CD4-positive, alpha-beta T cell treated with Interleukin-17A for 4 hours (primary cell): ENCODE measurements at regions not wholly inside any gene's neighbourhood (a gene's known extent, or its start where the extent isn't known, plus 50 kb on each side); places are given as distances from the start of the nearest gene placed in this dataset.

Source experiments
- DNase-seq: peaks from one replicate; pipeline ENCODE4 v3.0.0-alpha.2; 2020; ENCODE audit warnings: mixed read lengths

- no peak for DNase-seq
Measured at GRCh38 chr15:69939513-69940440, 157.9 kb downstream of the TLE3 start.

- DNase-seq, result no peak
Measured at GRCh38 chr15:69940441-69941300, 157.0 kb downstream of the TLE3 start.

DNA sequence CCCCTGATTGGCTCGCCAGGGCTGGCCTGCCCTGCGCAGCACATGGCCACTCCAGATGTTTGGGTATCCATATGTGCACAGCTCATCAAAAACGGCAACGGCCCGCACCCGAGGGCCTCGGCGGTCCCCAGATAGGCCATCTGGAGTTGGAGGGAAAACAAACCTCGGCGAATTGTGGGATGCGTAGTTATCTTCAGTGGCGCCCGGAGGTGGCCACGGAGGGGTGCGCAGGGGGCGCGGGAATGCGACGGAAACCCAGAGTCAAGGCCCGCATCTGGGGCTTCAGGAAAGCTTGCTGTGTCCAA, 156.5 kb downstream of the TLE3 start:
- DNase-seq, result no peak

DNA sequence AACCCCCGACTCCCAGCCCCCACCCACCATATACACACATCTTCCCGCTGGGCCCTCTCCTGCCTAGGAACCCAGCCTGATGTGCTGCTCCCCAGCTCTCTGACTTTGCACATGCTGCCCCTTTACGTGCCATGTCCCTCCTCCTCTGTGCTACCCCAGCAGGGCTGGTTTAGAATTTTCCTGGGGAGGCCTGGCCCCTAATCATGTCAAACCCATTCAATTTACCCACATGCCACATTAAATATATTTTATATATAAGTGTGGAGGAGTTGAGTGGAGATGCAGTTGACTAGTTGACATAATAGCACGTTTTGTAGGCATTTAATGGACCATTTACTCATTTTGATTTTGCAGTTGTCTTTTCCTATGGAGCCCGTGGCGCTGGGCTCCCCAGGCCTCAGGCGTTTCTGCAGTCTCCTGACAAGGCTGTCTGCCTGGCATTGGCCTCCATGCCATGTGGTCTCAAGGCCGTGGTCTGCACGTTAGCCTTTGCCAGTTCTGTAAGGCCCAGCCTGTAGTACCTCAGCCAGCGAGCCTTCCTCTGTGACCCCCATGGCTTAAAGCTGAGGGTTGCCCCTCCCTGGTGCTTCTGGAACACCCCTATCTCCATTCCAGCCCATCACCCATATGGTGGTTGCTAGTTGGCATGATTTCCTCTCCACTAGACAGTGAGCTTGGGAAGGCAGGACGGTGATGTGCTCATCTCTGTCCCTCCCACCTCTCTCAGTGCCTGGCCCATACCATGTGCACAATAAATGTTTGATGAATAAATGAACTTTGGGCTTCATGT, 155.8 kb downstream of the TLE3 start:
- no peak for DNase-seq

GRCh38 chr15:69943637-69944036, 154.1 kb downstream of the TLE3 start:
- DNase-seq, result no peak

- DNase-seq, result no peak
Measured at GRCh38 chr15:69945729-69946128, 152.0 kb downstream of the TLE3 start.

- no peak for DNase-seq
Measured at GRCh38 chr15:69946870-69947269, 150.8 kb downstream of the TLE3 start.

DNA sequence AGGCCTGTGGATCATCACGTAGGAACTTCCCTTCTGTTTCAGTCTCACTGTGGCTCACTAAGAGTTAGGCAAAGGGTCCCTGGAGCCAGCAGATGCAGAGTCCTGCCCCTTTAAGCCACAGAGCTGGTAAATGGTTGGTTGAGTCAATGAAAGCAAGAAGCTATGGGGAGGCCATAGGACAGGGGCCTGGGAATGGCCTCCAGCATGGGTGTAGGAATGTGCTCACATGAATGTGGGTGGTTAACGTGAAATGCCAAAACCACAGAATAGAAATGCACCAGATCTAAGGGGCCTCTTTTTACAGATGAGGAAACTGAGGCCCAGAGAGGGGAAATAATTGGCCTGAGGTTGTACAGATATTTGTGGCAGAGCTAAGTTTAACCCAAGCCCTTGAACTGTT, 150.3 kb downstream of the TLE3 start:
- no peak for DNase-seq

DNA sequence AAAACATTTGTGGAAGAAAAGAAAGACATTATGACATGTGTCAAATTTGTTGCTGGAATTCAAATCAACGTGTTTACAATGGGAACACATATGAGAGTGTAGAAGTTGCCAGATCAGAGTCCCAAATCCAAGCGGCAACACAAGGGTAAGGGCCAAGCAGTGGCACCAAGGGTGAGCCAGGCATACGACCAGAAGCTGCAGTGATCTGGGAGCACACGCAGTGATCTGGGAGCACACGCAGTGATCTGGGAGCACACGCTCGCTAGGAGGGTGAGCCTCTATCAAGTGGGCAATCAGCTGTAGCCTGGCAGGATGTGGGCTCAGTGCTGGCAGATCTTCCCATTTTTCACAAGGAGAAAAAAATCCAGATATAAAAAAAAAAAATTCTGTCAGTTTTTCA, 148.2 kb downstream of the TLE3 start:
- no peak for DNase-seq

GRCh38 chr15:69951256-69951897, 146.3 kb downstream of the TLE3 start:
- DNase-seq, result no peak

DNA sequence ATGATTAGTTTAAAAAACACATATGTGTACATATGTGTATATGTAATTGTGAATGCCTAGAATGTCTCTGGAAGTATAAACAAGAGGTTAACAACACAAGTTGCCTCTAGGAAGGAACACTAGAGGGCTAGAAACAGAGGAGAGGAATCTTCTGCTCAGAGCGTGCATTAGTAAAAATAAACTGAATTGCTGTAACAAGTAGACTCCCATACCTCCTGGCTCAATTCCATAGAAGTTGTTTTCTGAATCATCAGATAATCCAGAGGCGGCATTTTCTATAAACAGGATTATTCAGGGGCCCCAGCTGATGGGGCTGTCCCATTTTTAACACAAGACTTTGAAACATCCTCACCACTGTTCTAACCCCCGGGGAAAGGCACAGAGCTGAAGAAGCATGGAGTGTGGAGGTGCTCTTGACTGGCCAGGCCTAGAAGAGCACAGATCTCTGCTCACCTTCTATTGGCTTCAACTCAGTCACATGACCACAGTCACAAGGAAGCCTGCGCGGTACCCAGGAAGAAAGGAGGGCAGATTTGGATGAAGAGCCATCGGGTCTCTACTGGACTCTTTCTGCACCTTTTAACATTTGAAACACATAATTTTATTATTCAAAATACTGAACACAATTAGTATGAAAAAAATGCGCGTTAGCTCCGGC, 145.7 kb downstream of the TLE3 start:
- DNase-seq, result no peak

- DNase-seq, result no peak
Measured at GRCh38 chr15:69953051-69953450, 144.7 kb downstream of the TLE3 start.

GRCh38 chr15:69953816-69954215, 143.9 kb downstream of the TLE3 start:
- no peak for DNase-seq

DNA sequence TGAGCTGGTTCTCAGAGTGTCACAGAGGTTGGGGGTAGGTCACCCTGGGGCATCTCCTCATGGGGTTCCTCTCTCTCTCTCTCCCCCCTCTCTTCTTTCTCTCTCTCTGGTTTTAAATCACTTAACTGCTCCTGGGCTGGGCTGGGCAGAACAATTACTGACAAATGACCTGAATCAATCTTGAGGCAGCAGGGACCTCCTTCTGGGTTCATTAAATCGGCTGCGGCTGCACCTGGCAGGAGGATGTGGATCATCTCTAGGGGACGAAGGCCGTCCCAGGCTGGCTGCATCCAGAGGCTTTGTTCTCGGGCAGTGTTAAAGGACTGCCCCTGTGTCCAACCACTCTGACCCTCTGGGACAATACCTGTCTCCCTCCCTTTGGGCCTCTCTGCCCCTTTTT, 143.1 kb downstream of the TLE3 start:
- no peak for DNase-seq

- DNase-seq, result no peak
Measured at GRCh38 chr15:69955240-69955894, 142.3 kb downstream of the TLE3 start.

- no peak for DNase-seq
Measured at GRCh38 chr15:69956417-69956816, 141.3 kb downstream of the TLE3 start.

DNA sequence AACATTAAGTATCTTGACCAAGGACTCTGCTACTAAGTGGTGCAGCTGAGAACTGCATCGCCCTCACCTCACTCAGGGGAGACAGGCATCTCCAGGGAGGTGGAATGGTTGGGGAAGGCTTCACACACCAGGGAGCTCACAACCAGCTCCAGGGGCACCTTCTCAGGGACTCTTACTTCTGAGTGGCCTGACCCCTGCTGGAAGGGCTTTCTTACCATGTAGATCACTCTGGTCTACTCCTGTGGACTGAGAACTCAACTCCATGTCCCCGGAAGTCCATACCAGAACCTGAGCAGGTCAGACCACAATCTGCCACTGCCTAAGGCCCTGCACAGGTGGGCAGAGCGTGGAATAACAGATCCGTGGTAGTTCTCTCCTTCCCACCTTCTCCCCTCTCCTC, 140.5 kb downstream of the TLE3 start:
- DNase-seq, result no peak

DNA sequence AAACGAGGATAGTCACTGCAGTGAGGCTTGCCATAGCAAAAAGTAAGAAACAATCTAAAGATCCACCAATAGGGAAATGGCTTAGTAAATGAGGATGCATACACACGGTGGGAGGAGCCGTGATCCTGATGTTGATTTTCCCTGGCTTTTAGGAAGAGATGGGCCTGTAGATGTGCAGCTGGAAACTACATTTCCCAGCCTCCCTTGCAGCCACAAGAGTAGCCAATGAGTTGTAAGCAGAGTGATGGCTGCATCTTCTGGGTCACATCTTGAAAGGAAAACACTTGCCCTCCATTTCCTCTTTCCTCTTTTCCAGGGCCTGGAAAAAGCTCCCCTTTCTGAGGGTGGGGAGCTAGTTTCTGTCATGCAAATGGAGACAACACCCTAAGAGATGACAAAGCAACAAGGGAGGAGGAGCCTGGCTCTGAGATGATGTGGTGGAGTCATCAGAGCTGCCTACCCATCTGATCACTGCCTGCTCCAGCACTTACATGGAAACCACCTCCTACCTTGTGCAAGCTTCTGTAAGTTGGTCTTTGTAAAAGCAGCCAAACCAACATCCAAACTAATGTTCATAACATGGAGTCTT, 139.1 kb downstream of the TLE3 start:
- DNase-seq, result no peak

GRCh38 chr15:69962561-69962960, 135.2 kb downstream of the TLE3 start:
- no peak for DNase-seq

DNA sequence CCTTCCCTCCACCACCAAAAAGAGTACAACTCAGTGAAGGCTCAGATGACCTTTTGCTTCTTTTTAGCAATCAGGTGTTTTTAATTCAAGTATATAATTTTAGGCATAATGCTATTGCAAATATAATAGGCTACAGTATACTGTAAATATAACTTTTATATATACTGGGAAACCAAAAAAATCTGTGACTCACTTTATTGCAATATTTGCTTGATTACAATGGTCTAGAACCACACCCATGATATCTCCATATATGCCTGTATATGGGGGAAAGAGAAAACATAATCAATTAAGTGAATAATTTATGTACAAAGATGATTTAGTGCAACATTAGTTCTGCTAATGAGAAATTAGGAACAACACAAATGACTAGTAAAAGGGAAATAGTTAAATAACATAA, 134.3 kb downstream of the TLE3 start:
- DNase-seq, result no peak

DNA sequence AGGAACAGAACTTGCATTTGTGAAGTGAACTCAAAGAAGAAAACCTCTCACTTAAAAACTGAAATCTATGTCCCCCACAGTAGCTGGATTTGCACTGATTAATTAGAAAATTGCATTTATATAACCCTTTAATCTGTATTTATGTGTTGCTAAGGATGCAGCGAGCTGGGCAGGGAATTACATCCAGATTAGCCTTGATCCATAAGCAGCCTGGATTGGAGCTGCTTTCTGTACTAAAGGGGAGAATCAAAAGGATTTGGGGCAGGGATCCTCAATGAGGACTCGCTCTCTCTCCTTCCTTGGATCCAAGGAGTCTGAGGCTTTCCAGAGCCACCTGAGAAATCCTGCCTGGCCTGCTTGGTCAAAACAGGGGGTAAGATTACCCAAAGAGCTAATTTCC, 125.9 kb downstream of the TLE3 start:
- no peak for DNase-seq
